GM13977 (cell line): ENCODE measurements at regions not wholly inside any gene's neighbourhood (a gene's known extent, or its start where the extent isn't known, plus 50 kb on each side); places are given as distances from the start of the nearest gene placed in this dataset.

Experiments
- DNase-seq: peaks from one replicate; pipeline ENCODE4 v3.0.0; 2012; ENCODE audit warnings: low spot score
- in situ Hi-C: fragments of 300-500 bp; cut with MboI; formaldehyde crosslinking; loops from one replicate; pipeline ENCODE4 v1.12.0; 2022; ENCODE audit warnings: low sequenced_read_pairs, low pct_unique_long_range_greater_than_20kb, mixed read lengths, inconsistent platforms; ENCODE audit not compliant: unreplicated experiment
- TF ChIP-seq, protein P1 (sequence below): IDR thresholded peaks from 2 replicates; pipeline ENCODE4 v1.5.1; 2012; ENCODE audit warnings: mild to moderate bottlenecking, control low read depth; ENCODE audit not compliant: insufficient read depth; ENCODE audit errors: extremely low read depth, missing control alignments

GRCh38 chr3:106491796-106492195 is 623.0 kb upstream of the CBLB start:
- no peak for DNase-seq
- TF ChIP-seq, protein P1, sequence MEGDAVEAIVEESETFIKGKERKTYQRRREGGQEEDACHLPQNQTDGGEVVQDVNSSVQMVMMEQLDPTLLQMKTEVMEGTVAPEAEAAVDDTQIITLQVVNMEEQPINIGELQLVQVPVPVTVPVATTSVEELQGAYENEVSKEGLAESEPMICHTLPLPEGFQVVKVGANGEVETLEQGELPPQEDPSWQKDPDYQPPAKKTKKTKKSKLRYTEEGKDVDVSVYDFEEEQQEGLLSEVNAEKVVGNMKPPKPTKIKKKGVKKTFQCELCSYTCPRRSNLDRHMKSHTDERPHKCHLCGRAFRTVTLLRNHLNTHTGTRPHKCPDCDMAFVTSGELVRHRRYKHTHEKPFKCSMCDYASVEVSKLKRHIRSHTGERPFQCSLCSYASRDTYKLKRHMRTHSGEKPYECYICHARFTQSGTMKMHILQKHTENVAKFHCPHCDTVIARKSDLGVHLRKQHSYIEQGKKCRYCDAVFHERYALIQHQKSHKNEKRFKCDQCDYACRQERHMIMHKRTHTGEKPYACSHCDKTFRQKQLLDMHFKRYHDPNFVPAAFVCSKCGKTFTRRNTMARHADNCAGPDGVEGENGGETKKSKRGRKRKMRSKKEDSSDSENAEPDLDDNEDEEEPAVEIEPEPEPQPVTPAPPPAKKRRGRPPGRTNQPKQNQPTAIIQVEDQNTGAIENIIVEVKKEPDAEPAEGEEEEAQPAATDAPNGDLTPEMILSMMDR, result no peak
- in situ Hi-C loops, result no loop called here

DNA sequence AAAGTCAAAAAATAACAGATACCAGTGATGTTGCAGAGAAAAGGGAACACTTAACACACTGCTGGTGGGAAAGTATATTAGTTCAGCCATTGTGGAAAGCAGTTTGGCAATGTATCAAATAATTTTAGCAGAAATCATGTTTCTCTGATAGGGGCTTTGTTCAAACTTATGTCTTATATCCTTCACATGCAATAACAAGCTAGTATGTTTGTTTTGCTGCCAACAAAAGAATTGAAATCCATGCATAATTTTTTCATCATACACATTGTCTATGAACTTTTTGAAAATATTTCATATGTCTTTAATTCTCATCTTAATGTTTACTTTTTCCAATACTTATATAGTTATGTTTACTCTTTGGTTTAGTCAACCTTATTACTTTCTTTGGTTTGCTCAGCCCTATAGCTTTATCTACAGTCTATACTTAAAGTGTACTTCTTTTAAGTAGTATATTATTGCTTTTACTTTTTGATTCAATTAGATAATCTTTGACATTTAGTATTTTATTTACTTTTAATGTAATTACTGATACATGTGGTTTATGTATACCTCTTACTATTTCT is 639.6 kb upstream of the CBLB start:
- TF ChIP-seq, protein P1, result no peak
- no peak for DNase-seq
- in situ Hi-C loops, result no loop called here

DNA sequence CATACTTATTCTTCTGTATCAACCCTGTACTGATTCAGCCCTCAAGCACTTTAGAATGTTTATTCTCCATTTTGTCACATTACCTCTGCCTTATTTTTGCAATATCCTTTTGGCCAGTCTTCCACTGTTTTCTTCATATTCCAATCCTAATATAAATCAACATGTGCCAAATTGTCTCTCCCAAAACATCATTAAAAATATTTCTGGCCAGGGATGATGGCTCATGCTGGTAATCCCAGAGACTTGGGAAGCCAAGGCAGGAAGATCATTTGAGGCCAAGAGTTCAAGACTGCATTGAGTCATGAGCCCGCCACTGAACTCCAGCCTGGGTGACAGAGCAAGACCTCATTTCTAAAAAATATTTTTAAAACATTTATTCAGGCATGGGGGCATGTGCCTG is 641.4 kb upstream of the CBLB start:
- TF ChIP-seq, protein P1, result no peak
- no peak for DNase-seq
- in situ Hi-C loops, result no loop called here

DNA sequence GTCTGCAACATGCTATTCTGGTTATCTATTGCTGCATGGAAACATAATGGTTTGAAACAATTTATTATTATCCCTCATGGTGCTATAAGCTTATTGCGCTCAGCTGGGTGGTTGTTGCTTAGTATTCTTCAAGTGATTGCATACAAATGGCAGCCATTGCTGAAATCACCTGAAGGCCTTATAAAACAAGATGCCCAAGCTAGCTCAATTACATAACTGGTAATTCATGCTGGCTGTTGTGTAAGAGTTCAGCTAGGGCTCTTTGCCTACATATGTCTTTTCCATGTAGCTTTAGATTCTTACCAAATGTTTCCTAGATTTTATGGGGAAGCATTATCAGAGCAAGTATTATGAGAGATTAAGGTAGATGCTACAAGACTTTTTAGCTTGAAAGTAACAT is 644.0 kb upstream of the CBLB start:
- no peak for DNase-seq
- TF ChIP-seq, protein P1, result no peak
- in situ Hi-C loops, result no loop called here

- in situ Hi-C loops, result no loop called here
- TF ChIP-seq, protein P1, result no peak
- DNase-seq, result no peak
These were observed 645.6 kb upstream of the CBLB start for GRCh38 chr3:106514431-106514830.

DNA sequence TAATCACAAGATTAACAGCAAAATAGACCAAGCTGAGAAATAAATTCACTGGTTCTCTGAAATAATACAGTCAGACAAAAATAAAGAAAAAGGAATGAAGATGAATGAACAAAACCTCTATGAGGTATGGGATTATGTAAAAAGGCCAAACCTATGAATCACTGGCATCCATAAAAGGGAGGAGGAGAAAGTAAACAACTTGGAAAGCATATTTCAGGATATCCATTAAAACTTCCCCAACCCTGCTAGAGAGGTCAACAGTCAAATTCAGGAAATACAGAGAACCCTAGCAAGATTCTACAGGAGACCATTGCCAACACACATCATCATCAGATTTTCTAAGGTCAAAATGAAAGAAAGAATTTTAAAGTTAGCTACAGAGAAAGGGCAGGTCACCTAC is 649.7 kb upstream of the CBLB start:
- no peak for DNase-seq
- in situ Hi-C loops, result no loop called here
- TF ChIP-seq, protein P1, result no peak

DNA sequence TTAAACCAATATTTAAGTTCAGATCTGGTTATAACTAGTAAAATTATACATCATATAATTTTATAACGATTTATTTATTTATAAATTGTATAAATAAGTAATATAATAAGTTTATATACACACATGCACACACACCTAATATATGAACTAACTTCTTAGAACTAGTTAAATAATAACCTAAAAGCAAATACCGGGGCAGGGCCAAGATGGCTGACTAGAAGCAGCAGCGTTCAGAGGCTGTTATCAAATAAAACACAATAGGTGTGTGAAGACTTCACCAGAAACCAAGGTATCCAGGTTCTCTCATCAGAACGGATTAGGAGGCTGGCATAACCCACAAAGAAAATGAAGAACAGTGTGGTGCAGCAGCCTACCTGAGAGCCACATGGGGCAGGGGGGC is 653.6 kb upstream of the CBLB start:
- TF ChIP-seq, protein P1, result no peak
- in situ Hi-C loops, result no loop called here
- no peak for DNase-seq
